GM13977 (cell line): ENCODE measurements at regions not wholly inside any gene's neighbourhood (a gene's known extent, or its start where the extent isn't known, plus 50 kb on each side); places are given as distances from the start of the nearest gene placed in this dataset.
"Not testable (repeated sequence)": the region's sequence is repeated elsewhere in the genome, so short reads cannot be mapped to it uniquely, and the experiment has no call there.

ENCODE experiments used
- DNase-seq: peaks from one replicate; pipeline ENCODE4 v3.0.0; 2012; ENCODE audit warnings: low spot score
- CTCF ChIP-seq: IDR thresholded peaks from 2 replicates; pipeline ENCODE4 v1.5.1; 2012; ENCODE audit warnings: mild to moderate bottlenecking, control low read depth; ENCODE audit not compliant: insufficient read depth; ENCODE audit errors: extremely low read depth, missing control alignments
- in situ Hi-C: fragments of 300-500 bp; cut with MboI; formaldehyde crosslinking; loops from one replicate; pipeline ENCODE4 v1.12.0; 2022; ENCODE audit warnings: low sequenced_read_pairs, low pct_unique_long_range_greater_than_20kb, mixed read lengths, inconsistent platforms; ENCODE audit not compliant: unreplicated experiment

- TF ChIP-seq CTCF, result no peak
- in situ Hi-C loops, result no loop called here
- no peak for DNase-seq
Measured at GRCh38 chr7:102721-103120, 89.7 kb upstream of the FAM20C start.

- DNase-seq, in situ Hi-C loops: not testable (repeated sequence)
Measured at GRCh38 chr7:103981-104380, 88.4 kb upstream of the FAM20C start.

- in situ Hi-C loops, result no loop called here
- no peak for DNase-seq
- no peak for TF ChIP-seq CTCF
Measured at GRCh38 chr7:105002-105401, 87.4 kb upstream of the FAM20C start.

GRCh38 chr7:106356-106755, 86.0 kb upstream of the FAM20C start:
- TF ChIP-seq CTCF, result no peak
- DNase-seq, result no peak
- in situ Hi-C loops, result no loop called here

- in situ Hi-C loops, result no loop called here
- DNase-seq, result no peak
- TF ChIP-seq CTCF, result no peak
Measured at GRCh38 chr7:107233-107632, 85.1 kb upstream of the FAM20C start.

- in situ Hi-C loops, result no loop called here
- no peak for DNase-seq
- TF ChIP-seq CTCF, result no peak
Measured at GRCh38 chr7:107907-108306, 84.5 kb upstream of the FAM20C start.

GRCh38 chr7:109094-109493, 83.3 kb upstream of the FAM20C start:
- in situ Hi-C loops, result no loop called here

More at GRCh38 chr7:109094-109493, 83.3 kb upstream of the FAM20C start:
- no peak for DNase-seq
- TF ChIP-seq CTCF, result no peak
